ENCODE measurements at regions not wholly inside any gene's neighbourhood (a gene's known extent, or its start where the extent isn't known, plus 50 kb on each side); places are given as distances from the start of the nearest gene placed in this dataset.

DNA sequence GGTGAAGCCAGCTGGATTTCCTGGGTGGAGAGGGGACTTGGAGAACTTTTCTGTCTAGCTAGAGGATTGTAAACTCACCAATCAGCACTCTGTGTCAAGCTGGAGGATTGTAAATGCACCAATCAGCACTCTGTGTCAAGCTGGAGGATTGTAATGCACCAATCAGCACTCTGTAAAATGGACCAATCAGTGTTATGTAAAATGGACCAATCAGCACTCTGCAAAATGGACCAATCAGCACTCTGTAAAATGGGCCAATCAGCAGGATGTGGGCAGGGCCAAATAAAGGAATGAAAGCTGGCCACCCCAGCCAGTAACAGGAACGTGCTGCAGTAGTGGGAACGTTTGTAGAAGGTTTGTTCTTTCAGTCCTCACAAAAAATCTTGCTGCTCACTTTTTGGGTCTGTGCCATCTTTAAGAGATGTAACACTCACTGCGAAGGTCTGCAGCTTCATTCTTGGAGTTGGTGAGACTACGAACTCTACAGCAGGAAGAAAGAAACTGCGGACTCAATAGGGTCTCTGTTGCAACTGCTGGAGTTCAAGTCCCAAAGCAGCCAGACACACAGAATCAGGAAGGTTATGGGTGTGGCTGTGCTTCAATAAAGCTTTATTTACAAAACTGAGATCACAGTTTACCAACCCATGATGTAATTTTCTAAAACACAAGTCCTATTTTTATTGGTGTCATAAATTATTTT lies 145.7 kb upstream of the ERCC6L2 start (continued):
- TF ChIP-seq LARP7 (IDR thresholded peaks at IDR 0.05) (no peak), ARID4B (CRISPR knock-in tag; IDR thresholded peaks at IDR 0.05) (no peak), CBX3 (IDR thresholded peaks at IDR 0.05; ENCODE audit: borderline replicate concordance in 1 of 2, low read length in 2 of 2) (no peak)
- TF ChIP-seq, protein P1, sequence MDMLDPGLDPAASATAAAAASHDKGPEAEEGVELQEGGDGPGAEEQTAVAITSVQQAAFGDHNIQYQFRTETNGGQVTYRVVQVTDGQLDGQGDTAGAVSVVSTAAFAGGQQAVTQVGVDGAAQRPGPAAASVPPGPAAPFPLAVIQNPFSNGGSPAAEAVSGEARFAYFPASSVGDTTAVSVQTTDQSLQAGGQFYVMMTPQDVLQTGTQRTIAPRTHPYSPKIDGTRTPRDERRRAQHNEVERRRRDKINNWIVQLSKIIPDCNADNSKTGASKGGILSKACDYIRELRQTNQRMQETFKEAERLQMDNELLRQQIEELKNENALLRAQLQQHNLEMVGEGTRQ (CRISPR knock-in tag; IDR thresholded peaks at IDR 0.05), result no peak

DNA sequence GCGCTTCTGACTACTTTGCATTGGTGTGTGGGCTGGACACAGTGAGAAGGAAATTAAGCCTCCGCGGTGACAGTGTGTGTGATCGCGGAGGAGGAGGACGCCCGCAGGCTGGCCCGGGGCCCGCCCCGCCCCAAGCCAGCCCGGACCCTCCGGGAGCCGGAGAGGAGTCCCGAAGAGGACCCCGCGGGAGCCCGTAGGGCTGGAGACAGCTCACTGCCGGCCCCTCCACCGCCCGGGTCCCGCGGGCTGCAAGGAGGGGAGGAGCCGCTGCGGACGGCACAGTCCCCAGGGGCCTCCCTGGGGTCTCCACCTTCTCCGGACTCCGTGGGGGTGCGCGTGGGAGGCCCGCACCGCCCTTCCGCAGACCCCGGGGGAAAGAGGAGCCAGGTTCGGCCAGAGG lies 146.4 kb upstream of the ERCC6L2 start:
- FAIRE-seq, result no peak
- no peak overlapping the region for H3K4me2 ChIP-seq (ENCODE audit: insufficient read depth, low read length)
- no peak overlapping the region for H2AFZ ChIP-seq (ENCODE audit: low read depth, low read length)
- no peaks in the 10 kb centered on the region for H3K79me2 ChIP-seq (ENCODE audit: control insufficient read depth, insufficient read depth, low read length)
- DNase-seq (ENCODE audit: extremely low read depth in 1 of 4, low spot score in 3 of 4), result no peak
- BruUV-seq (replicated peaks), result no TSS peak
- H3K27me3 ChIP-seq (ENCODE audit: control insufficient read depth in 2 of 2, insufficient read depth in 2 of 2, low read length in 2 of 2), result peaks cover 6 to 17% of the 10 kb centered on the region in 2 experiments; a peak in 4 of 5 replicates
- TF ChIP-seq NCOA4 (IDR thresholded peaks at IDR 0.05; ENCODE audit: partially characterized antibody), result no peak
- no peak for TF ChIP-seq KHSRP (IDR thresholded peaks at IDR 0.05)
- no peak for TF ChIP-seq CBFA2T3 (IDR thresholded peaks at IDR 0.05)
- TF ChIP-seq RCOR1 (IDR thresholded peaks at IDR 0.05; ENCODE audit: borderline replicate concordance in 1 of 2, low read depth in 2 of 2, low read length in 2 of 2), result no peak
- TF ChIP-seq, protein P2, sequence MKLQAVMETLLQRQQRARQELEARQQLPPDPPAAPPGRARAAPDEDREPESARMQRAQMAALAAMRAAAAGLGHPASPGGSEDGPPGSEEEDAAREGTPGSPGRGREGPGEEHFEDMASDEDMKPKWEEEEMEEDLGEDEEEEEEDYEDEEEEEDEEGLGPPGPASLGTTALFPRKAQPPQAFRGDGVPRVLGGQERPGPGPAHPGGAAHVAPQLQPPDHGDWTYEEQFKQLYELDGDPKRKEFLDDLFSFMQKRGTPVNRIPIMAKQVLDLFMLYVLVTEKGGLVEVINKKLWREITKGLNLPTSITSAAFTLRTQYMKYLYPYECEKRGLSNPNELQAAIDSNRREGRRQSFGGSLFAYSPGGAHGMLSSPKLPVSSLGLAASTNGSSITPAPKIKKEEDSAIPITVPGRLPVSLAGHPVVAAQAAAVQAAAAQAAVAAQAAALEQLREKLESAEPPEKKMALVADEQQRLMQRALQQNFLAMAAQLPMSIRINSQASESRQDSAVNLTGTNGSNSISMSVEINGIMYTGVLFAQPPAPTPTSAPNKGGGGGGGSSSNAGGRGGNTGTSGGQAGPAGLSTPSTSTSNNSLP (IDR thresholded peaks at IDR 0.05; ENCODE audit: borderline replicate concordance, low read depth, low read length), result no peak
- no peak for TF ChIP-seq HSF4 (CRISPR knock-in tag; IDR thresholded peaks at IDR 0.05; ENCODE audit: borderline replicate concordance)
- TF ChIP-seq RFX7 (CRISPR knock-in tag; IDR thresholded peaks at IDR 0.05), result no peak
- no peak for TF ChIP-seq ZNF75A (CRISPR knock-in tag; IDR thresholded peaks at IDR 0.05)
- TF ChIP-seq FOS (IDR thresholded peaks at IDR 0.05; ENCODE audit: extremely low read depth, insufficient read length), result no peak
- no peak for ATAC-seq
- intact Hi-C loops (cut with micrococcal nuclease), result loop anchor here (5.0 kb wide), 2 partner anchors 333 to 488 kb away; no protein-coding TSS in a partner anchor
- H3K36me3 ChIP-seq (ENCODE audit: control insufficient read depth, insufficient read depth, low read length), result no peaks in the 10 kb centered on the region
- H3K9me1 ChIP-seq (ENCODE audit: control insufficient read depth, insufficient read depth, low read length), result no peaks in the 10 kb centered on the region
- H3K4me3 ChIP-seq, result no peak overlapping the region
- in situ Hi-C loops (cut with MboI), result no loop called here
- peaks cover 7% of the 10 kb centered on the region for H3K9me3 ChIP-seq (replicated peaks; ENCODE audit: control insufficient read depth, insufficient read depth, low read depth, low read length)
- peaks cover 0 to 8% of the 10 kb centered on the region in 2 experiments; a peak in 1 of 5 replicates for H3K4me1 ChIP-seq (replicated peaks in 1 of 2; ENCODE audit: control insufficient read depth in 2 of 2, insufficient read depth in 2 of 2, low read length in 2 of 2)
- no peaks in the 10 kb centered on the region; the same call in 1 of the 2 replicates for H4K20me1 ChIP-seq (replicated peaks; ENCODE audit: control insufficient read depth, insufficient read depth, low read length)
- WGBS (ENCODE audit: insufficient coverage, low coverage, missing lambda C conversion rate), result 1% methylated on average over 13 of the region's 34 CpGs
- H3K27ac ChIP-seq (ENCODE audit: extremely low read depth, low read depth, low read length), result no peak overlapping the region
- H3K9ac ChIP-seq (ENCODE audit: insufficient read depth in 1 of 2, low read depth in 2 of 2, low read length in 2 of 2), result no peak overlapping the region
- ChIA-PET POLR2A (interaction anchor here (0.6 kb wide), 1 partner anchor 174 kb away, joined by 3 read pairs; no protein-coding TSS in a partner anchor), CTCF (ENCODE audit: low intra/inter-chr PET ratio) (no interaction called here)

Measured in K562 (cell line).